ENCODE measurements at regions not wholly inside any gene's neighbourhood (a gene's known extent, or its start where the extent isn't known, plus 50 kb on each side); places are given as distances from the start of the nearest gene placed in this dataset.
A peak's percentile ranks its signal among the peaks of the same experiment; 100 is the strongest.
"Not testable (repeated sequence)": the region's sequence is repeated elsewhere in the genome, so short reads cannot be mapped to it uniquely, and the experiment has no call there.

GRCh38 chr20:26091921-26092320, 395.3 kb upstream of the ZNF337 start:
- not testable (repeated sequence) for H3K9me3 ChIP-seq (ENCODE audit: low read depth); H3K27ac ChIP-seq; H3K4me3 Mint-ChIP-seq; H3K4me3 ChIP-seq; H3K4me1 ChIP-seq; H3K4me1 Mint-ChIP-seq; H4K20me1 ChIP-seq (ENCODE audit: low read depth); H3F3A ChIP-seq (ENCODE audit: low read depth); H3K27me3 Mint-ChIP-seq (ENCODE audit: insufficient read depth, low read depth); H3K36me3 Mint-ChIP-seq; H3K27ac Mint-ChIP-seq; H3K27me3 ChIP-seq; H3K36me3 ChIP-seq; H3K9ac ChIP-seq; H3K79me2 ChIP-seq (ENCODE audit: low read depth); H3K4me2 ChIP-seq; DNase-seq (ENCODE audit: low spot score); H2AFZ ChIP-seq (replicated peaks); H3K9me3 Mint-ChIP-seq

- H3K27ac ChIP-seq; DNase-seq (ENCODE audit: low spot score); H3K4me3 Mint-ChIP-seq; H3K27ac Mint-ChIP-seq; H3K4me2 ChIP-seq; H3K36me3 ChIP-seq; H3K4me3 ChIP-seq; H3K79me2 ChIP-seq (ENCODE audit: low read depth); H4K20me1 ChIP-seq (ENCODE audit: low read depth); H3K4me1 ChIP-seq; H3K4me1 Mint-ChIP-seq; H3K9me3 ChIP-seq (ENCODE audit: low read depth); H3F3A ChIP-seq (ENCODE audit: low read depth); H3K27me3 Mint-ChIP-seq (ENCODE audit: insufficient read depth, low read depth); H3K36me3 Mint-ChIP-seq; H3K9ac ChIP-seq; H3K27me3 ChIP-seq; H2AFZ ChIP-seq (replicated peaks); H3K9me3 Mint-ChIP-seq: not testable (repeated sequence)
These were observed 389.5 kb upstream of the ZNF337 start for GRCh38 chr20:26086195-26086594.

DNA sequence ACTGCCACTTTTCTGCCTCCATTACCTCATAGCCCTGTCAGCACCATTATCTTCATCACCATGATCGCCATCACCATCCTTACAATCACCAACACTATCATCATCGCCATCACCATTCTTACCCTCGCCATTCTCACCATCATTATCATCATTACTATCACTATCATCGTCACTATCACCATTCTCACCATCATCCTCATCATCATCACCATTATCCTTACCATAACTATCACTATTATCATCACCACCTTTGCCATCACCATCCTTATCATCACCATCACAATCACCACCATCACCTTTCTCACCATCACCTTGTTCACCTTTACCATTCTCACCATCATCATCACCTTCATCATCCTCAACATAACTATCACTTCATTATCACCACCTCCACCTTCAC, 377.3 kb upstream of the ZNF337 start:
- not testable (repeated sequence) for H3K4me1 ChIP-seq; H3K27ac Mint-ChIP-seq; H3K27ac ChIP-seq; H3K9ac ChIP-seq; H3K4me3 Mint-ChIP-seq; H3K27me3 Mint-ChIP-seq (ENCODE audit: insufficient read depth, low read depth); H3K27me3 ChIP-seq; DNase-seq (ENCODE audit: low spot score); H3K9me3 ChIP-seq (ENCODE audit: low read depth); H3K4me3 ChIP-seq; H3K9me3 Mint-ChIP-seq; H3K79me2 ChIP-seq (ENCODE audit: low read depth); H3K36me3 ChIP-seq; H3K4me1 Mint-ChIP-seq; H3K36me3 Mint-ChIP-seq; H4K20me1 ChIP-seq (ENCODE audit: low read depth); H3F3A ChIP-seq (ENCODE audit: low read depth); H3K4me2 ChIP-seq; H2AFZ ChIP-seq (replicated peaks)

GRCh38 chr20:26059324-26059723, 362.7 kb upstream of the ZNF337 start:
- not testable (repeated sequence) for H3K4me1 ChIP-seq; H3K27me3 ChIP-seq; H3K4me3 ChIP-seq; H3K27me3 Mint-ChIP-seq (ENCODE audit: insufficient read depth, low read depth); H3K4me1 Mint-ChIP-seq; H3K9ac ChIP-seq; H3K36me3 ChIP-seq; H2AFZ ChIP-seq (replicated peaks); H3K27ac ChIP-seq; DNase-seq (ENCODE audit: low spot score); H3K4me2 ChIP-seq; H3K4me3 Mint-ChIP-seq; H3K36me3 Mint-ChIP-seq; H3K79me2 ChIP-seq (ENCODE audit: low read depth); H3K9me3 ChIP-seq (ENCODE audit: low read depth); H3K27ac Mint-ChIP-seq; H3F3A ChIP-seq (ENCODE audit: low read depth); H4K20me1 ChIP-seq (ENCODE audit: low read depth); H3K9me3 Mint-ChIP-seq

- not testable (repeated sequence) for H4K20me1 ChIP-seq (ENCODE audit: low read depth); H3K9ac ChIP-seq; H2AFZ ChIP-seq (replicated peaks); H3K4me2 ChIP-seq; H3K27me3 Mint-ChIP-seq (ENCODE audit: insufficient read depth, low read depth); H3K36me3 Mint-ChIP-seq; H3K27ac ChIP-seq; H3F3A ChIP-seq (ENCODE audit: low read depth); H3K4me1 ChIP-seq; DNase-seq (ENCODE audit: low spot score); H3K36me3 ChIP-seq; H3K4me3 ChIP-seq; H3K79me2 ChIP-seq (ENCODE audit: low read depth); H3K27ac Mint-ChIP-seq; H3K9me3 Mint-ChIP-seq; H3K4me1 Mint-ChIP-seq; H3K27me3 ChIP-seq; H3K4me3 Mint-ChIP-seq; H3K9me3 ChIP-seq (ENCODE audit: low read depth)
These were observed 361.8 kb upstream of the ZNF337 start for GRCh38 chr20:26058446-26058845.

DNA sequence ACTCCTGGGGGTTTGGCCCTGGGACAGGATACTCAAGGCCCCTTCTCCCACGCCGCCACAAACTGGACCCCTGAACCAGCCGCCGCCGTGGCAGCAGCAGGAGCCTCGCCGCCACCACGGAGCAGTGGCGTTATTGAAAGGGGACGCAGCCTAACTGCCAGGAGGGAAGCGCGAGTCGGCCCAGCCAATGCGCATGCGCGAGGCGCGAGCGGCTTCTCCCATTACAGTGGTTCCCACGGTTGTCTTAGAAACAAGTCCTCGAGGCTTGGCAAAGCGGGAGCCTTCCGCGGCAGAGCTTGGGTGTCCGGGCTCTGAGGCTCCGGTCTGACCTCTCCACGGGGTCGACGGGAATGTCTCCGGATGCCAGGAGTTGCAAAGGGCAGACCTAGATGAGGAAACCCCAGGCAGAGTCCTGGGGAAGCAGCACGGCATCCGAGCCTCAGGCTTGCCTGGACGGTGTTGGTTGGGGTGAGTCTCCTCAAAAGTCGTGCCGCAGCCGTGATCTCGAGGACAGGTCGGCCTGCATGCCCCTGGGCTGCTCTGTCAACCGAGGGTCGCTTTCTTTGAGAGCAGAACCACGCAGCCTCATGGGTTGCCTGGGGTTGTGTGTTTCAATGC, 360.6 kb upstream of the ZNF337 start:
- not testable (repeated sequence) for DNase-seq (ENCODE audit: low spot score); H3K4me3 Mint-ChIP-seq; H3K9me3 Mint-ChIP-seq; H3K36me3 Mint-ChIP-seq; H3K36me3 ChIP-seq; H3K9me3 ChIP-seq (ENCODE audit: low read depth); H3K4me2 ChIP-seq; H3K27me3 Mint-ChIP-seq (ENCODE audit: insufficient read depth, low read depth); H3K4me1 ChIP-seq; H3K27ac ChIP-seq; H2AFZ ChIP-seq (replicated peaks); H4K20me1 ChIP-seq (ENCODE audit: low read depth); H3F3A ChIP-seq (ENCODE audit: low read depth); H3K27ac Mint-ChIP-seq; H3K27me3 ChIP-seq; H3K9ac ChIP-seq; H3K4me1 Mint-ChIP-seq; H3K79me2 ChIP-seq (ENCODE audit: low read depth); H3K4me3 ChIP-seq

DNA sequence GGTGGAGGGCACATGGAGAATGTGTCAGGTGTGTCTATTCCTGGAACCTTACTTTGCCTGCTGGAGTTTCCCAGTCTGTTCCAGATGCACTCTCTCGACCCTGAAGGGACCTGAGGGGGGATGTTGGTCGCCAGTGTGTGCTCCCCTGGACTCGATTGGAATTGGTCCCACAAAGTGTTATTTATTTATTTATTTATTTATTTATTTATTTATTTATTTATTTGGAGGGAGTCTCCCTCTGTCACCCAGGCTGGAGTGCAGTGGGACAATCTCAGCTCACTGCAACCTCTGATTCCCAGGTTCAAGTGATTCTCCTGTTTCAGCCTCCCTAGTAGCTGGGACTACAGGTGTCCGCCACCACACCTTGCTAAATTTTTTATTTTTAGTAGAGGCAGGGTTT, 329.1 kb upstream of the ZNF337 start:
- H3K27me3 Mint-ChIP-seq (ENCODE audit: insufficient read depth, low read depth); H3K4me2 ChIP-seq; H2AFZ ChIP-seq (replicated peaks); H3K27me3 ChIP-seq; H3K4me3 ChIP-seq; H3K4me1 Mint-ChIP-seq; H3K27ac Mint-ChIP-seq; H3F3A ChIP-seq (ENCODE audit: low read depth); H3K4me3 Mint-ChIP-seq; H3K9me3 Mint-ChIP-seq; H3K36me3 Mint-ChIP-seq; H3K4me1 ChIP-seq; DNase-seq (ENCODE audit: low spot score); H3K27ac ChIP-seq; H3K36me3 ChIP-seq; H4K20me1 ChIP-seq (ENCODE audit: low read depth); H3K9ac ChIP-seq; H3K79me2 ChIP-seq (ENCODE audit: low read depth); H3K9me3 ChIP-seq (ENCODE audit: low read depth): not testable (repeated sequence)

GRCh38 chr20:26010942-26011276, 314.3 kb upstream of the ZNF337 start:
- not testable (repeated sequence) for H3K9ac ChIP-seq; H4K20me1 ChIP-seq (ENCODE audit: low read depth); H3F3A ChIP-seq (ENCODE audit: low read depth); H3K36me3 ChIP-seq; H3K4me1 ChIP-seq; H3K27me3 Mint-ChIP-seq (ENCODE audit: insufficient read depth, low read depth); H3K4me3 ChIP-seq; H3K9me3 ChIP-seq (ENCODE audit: low read depth); H3K27ac ChIP-seq; H3K27ac Mint-ChIP-seq; H3K9me3 Mint-ChIP-seq; H3K27me3 ChIP-seq; DNase-seq (ENCODE audit: low spot score); H3K36me3 Mint-ChIP-seq; H2AFZ ChIP-seq (replicated peaks); H3K4me2 ChIP-seq; H3K4me1 Mint-ChIP-seq
- peak overlapping the region; percentile 98 for H3K4me3 Mint-ChIP-seq
- peaks cover 16% of the 10 kb centered on the region for H3K79me2 ChIP-seq (ENCODE audit: low read depth)
